NCI-H2081 (cell line): ENCODE measurements at regions not wholly inside any gene's neighbourhood (a gene's known extent, or its start where the extent isn't known, plus 50 kb on each side); places are given as distances from the start of the nearest gene placed in this dataset.
A peak's percentile ranks its signal among the peaks of the same experiment; 100 is the strongest.

ENCODE experiments used
- DNase-seq, 2 experiments: peaks; one replicate each; lab custom pipeline; 2025; lab: John Stamatoyannopoulos, UW

GRCh38 chr2:146238254-146238966, 1606.4 kb upstream of the ACVR2A start:
- no peak for DNase-seq

- no peak for DNase-seq
Observed at GRCh38 chr2:146235158-146235557, 1609.7 kb upstream of the ACVR2A start.

- no peak for DNase-seq
Observed at GRCh38 chr2:146229508-146230155, 1615.2 kb upstream of the ACVR2A start.

- DNase-seq = no peak
Observed at GRCh38 chr2:146228466-146229058, 1616.3 kb upstream of the ACVR2A start.

GRCh38 chr2:146228020-146228393, 1616.8 kb upstream of the ACVR2A start:
- DNase-seq = no peak

- no peak for DNase-seq
Observed at GRCh38 chr2:146227152-146228019, 1617.4 kb upstream of the ACVR2A start.

GRCh38 chr2:146226077-146226476, 1618.8 kb upstream of the ACVR2A start:
- no peak for DNase-seq

GRCh38 chr2:146221826-146222225, 1623.0 kb upstream of the ACVR2A start:
- no peak for DNase-seq

GRCh38 chr2:146220957-146221356, 1623.9 kb upstream of the ACVR2A start:
- DNase-seq = no peak

- no peak for DNase-seq
Observed at GRCh38 chr2:146214394-146214929, 1630.4 kb upstream of the ACVR2A start.

GRCh38 chr2:146213674-146214073, 1631.2 kb upstream of the ACVR2A start:
- DNase-seq = no peak

- DNase-seq = no peak
Observed at GRCh38 chr2:146212602-146213001, 1632.2 kb upstream of the ACVR2A start.

GRCh38 chr2:146209842-146210275, 1635.0 kb upstream of the ACVR2A start:
- no peak for DNase-seq

GRCh38 chr2:146207901-146208300, 1636.9 kb upstream of the ACVR2A start:
- DNase-seq = no peak

- DNase-seq = no peak
Observed at GRCh38 chr2:146207417-146207816, 1637.4 kb upstream of the ACVR2A start.

GRCh38 chr2:146203064-146203624, 1641.7 kb upstream of the ACVR2A start:
- no peak for DNase-seq

GRCh38 chr2:146193619-146194018, 1651.2 kb upstream of the ACVR2A start:
- no peak for DNase-seq

GRCh38 chr2:146189541-146189940, 1655.3 kb upstream of the ACVR2A start:
- no peak for DNase-seq

GRCh38 chr2:146173934-146174333, 1654.0 kb upstream of the ZEB2 start:
- no peak for DNase-seq

- peak in 1 of 2 experiments; percentile 19 for DNase-seq
Observed at GRCh38 chr2:146161256-146161882, 1641.5 kb upstream of the ZEB2 start.

- DNase-seq = no peak
Observed at GRCh38 chr2:146158072-146158674, 1638.3 kb upstream of the ZEB2 start.
